Activated CD8-positive, alpha-beta memory T cell treated with anti-CD3 and anti-CD28 coated beads, Interleukin-2, amount 10 ng/mL, durations not matched to agents 7 days and 5 days (primary cell): ENCODE measurements at regions not wholly inside any gene's neighbourhood (a gene's known extent, or its start where the extent isn't known, plus 50 kb on each side); places are given as distances from the start of the nearest gene placed in this dataset.

Experiments
- ATAC-seq: fragments of 150-1000 bp; cut with Tn5 transposase; one replicate; pipeline ENCODE4 v1.10.0; 2021; ENCODE audit warnings: moderate library complexity
- CTCF ChIA-PET: fragments of 350-600 bp; sonication (Branson Sonifier 250); formaldehyde crosslinking; loops from one replicate; lab custom pipeline; 2021; ENCODE audit warnings: antibody characterized with exemption; lab: Charles Lee
- DNase-seq: peaks from one replicate; pipeline ENCODE4 v3.0.0-alpha.2; 2020
- H3K27ac Mint-ChIP-seq: one replicate; pipeline ENCODE4 v1.8.0; 2021; ENCODE audit warnings: mild to moderate bottlenecking, mixed read lengths
- H3K27me3 Mint-ChIP-seq: one replicate; pipeline ENCODE4 v1.8.0; 2021; ENCODE audit warnings: mixed read lengths
- H3K36me3 Mint-ChIP-seq: one replicate; pipeline ENCODE4 v1.8.0; 2021; ENCODE audit warnings: mild to moderate bottlenecking, mixed read lengths
- H3K4me1 Mint-ChIP-seq: one replicate; pipeline ENCODE4 v1.8.0; 2021; ENCODE audit warnings: mixed read lengths
- H3K4me3 Mint-ChIP-seq: one replicate; pipeline ENCODE4 v1.8.0; 2021; ENCODE audit warnings: mild to moderate bottlenecking, moderate library complexity, mixed read lengths
- H3K9me3 Mint-ChIP-seq: one replicate; pipeline ENCODE4 v1.8.0; 2022; ENCODE audit warnings: low read depth, mixed read lengths

DNA sequence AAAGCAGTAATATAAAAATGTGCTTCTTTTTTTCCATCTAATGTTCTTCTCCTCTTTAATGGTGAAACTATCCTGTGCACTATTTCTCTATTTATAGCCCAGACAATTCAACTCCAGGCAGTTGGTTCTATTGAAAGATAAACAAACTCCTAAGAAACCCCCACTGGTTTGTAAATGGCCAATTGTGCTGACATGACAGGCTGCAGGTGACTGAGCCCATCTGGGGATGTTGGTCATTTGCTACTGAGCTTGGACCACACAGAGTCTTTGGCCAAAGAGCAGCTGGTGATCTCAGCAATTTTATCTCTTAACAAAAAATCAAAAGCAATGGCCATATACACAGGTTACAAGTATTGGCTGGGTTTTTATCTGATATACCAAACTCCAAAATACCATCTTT is 631.8 kb upstream of the CELF2 start:
- Mint-ChIP-seq H3K4me3 (no peak overlapping the region), H3K9me3 (no peaks in the 10 kb centered on the region), H3K27me3 (no peaks in the 10 kb centered on the region), H3K4me1 (no peaks in the 10 kb centered on the region), H3K27ac (no peak overlapping the region), H3K36me3 (no peaks in the 10 kb centered on the region)
- CTCF ChIA-PET = no interaction called here
- no peak for ATAC-seq
- DNase-seq = no peak

DNA sequence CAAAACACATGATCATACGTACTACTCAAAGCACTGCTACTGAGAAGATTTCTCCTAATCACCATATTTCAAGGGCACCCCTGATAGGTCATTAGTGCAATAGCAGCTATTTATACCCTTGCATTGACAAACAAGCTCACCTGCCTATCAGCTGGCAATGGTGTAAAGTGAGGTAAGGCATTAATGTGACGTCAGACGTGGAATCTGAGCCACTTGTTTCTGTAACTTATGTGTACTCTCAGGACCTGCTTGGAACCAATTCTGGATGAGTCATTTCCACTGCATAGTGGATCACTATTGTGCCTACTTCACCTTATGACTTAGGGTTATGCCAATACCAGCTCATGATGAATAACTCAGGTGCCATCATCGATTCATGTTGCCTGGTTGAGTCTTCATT is 628.5 kb upstream of the CELF2 start:
- H3K27ac Mint-ChIP-seq = no peak overlapping the region
- H3K4me1 Mint-ChIP-seq = no peaks in the 10 kb centered on the region
- no peaks in the 10 kb centered on the region for H3K36me3 Mint-ChIP-seq
- ATAC-seq = no peak
- H3K4me3 Mint-ChIP-seq = no peak overlapping the region
- CTCF ChIA-PET = no interaction called here
- no peaks in the 10 kb centered on the region for H3K27me3 Mint-ChIP-seq
- H3K9me3 Mint-ChIP-seq = no peaks in the 10 kb centered on the region
- no peak for DNase-seq

DNA sequence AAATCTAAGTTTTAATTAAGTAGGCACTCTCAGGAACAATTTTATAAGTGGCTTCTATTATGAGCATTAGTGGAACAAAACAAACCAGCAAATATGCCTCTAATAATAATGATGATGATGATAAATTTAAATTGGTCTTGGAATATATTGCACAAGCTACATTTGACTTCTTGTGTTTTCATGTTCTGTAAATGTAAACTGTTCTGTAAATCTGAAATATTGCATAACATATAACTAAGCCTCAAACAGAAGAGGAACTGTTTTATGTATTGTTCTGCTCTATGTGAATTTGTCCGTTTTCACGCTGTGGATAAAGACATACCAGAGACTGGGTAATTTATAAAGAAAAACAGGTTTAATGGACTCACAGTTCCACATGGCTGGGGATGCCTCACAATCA is 625.2 kb upstream of the CELF2 start:
- no peak for ATAC-seq

DNA sequence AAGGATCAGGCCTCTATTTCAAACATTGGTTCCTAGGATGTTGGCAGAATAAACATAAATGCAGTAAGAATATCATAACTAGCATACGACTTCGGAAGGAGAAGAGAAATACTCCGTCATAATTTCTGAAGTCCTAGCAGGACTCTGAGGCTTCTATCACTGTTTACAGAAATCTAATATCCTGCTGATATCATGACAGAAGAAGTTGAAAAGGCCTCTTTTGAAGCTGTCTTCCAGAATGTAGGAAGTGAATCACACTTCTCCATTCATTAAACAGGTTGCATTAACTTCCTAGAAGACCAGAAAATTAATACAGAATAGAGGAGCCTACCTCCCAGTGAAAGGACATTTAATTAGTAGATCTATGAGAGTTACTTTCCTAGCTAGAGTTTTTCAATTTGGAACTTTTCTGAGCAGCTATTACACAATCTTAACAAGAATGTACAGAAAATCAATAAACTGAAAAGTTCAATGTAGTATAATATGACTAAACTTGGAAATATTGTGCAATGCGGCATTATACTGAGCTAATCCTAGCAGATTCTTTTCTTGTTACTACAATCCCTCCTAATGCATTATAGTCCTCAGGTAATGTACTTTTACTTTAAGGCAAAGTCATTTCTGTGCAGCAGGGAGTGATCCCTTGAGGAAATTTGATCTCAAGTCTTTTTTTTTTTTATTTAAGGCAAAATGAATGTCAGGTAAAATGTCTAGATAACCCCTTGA is 622.6 kb upstream of the CELF2 start:
- Mint-ChIP-seq H3K9me3 (no peaks in the 10 kb centered on the region), H3K27me3 (no peaks in the 10 kb centered on the region), H3K4me3 (no peak overlapping the region), H3K27ac (no peak overlapping the region), H3K4me1 (no peaks in the 10 kb centered on the region), H3K36me3 (no peaks in the 10 kb centered on the region)
- DNase-seq (no peak), ATAC-seq (no peak)
- CTCF ChIA-PET = no interaction called here

More for the DNA sequence above, 625.2 kb upstream of the CELF2 start:
- H3K4me1 Mint-ChIP-seq = no peaks in the 10 kb centered on the region
- CTCF ChIA-PET = no interaction called here
- no peak overlapping the region for H3K27ac Mint-ChIP-seq
- no peak for DNase-seq
- no peaks in the 10 kb centered on the region for H3K36me3 Mint-ChIP-seq
- no peaks in the 10 kb centered on the region for H3K27me3 Mint-ChIP-seq
- H3K4me3 Mint-ChIP-seq = no peak overlapping the region
- H3K9me3 Mint-ChIP-seq = no peaks in the 10 kb centered on the region

DNA sequence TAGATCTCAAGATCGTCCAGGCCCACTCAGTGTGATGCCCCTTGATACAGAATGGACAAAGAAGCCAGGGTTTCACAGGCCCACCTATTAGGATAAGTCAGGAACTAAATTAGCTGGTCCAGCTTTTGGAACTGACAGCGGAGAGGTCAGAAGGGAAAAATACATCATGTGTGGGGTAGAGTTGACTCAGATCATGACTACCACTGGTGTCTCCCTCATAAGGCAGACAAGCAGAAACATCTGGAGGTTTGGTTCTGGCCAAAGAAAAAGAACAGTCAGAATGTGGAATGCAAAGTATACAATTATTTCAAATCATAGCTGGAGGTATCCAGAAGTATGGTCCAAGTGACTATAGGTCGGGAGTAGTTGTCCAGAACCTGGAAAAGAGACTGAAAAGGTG is 621.1 kb upstream of the CELF2 start:
- ATAC-seq = no peak
- Mint-ChIP-seq H3K4me3 (no peak overlapping the region), H3K36me3 (no peaks in the 10 kb centered on the region), H3K9me3 (no peaks in the 10 kb centered on the region), H3K27ac (no peak overlapping the region), H3K27me3 (no peaks in the 10 kb centered on the region), H3K4me1 (no peaks in the 10 kb centered on the region)
- DNase-seq = no peak
- CTCF ChIA-PET = no interaction called here

DNA sequence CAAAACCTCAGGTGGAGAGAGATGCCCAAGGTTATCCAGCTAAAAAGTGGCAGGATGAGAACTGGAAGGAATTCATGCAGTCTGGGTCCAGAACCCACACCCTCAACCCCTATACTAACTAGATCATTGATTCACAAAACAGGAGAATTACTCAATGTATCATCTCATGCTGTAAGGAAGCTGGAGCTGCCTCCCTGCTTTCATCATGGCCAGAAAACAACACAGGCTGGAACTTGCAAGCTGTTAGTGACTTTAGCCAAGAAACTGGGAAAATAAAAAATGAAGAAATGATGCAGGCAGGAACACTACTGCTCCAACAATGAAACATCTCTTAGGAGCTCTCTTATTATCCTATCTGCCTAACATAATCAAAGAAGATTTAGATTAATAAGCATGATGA is 619.8 kb upstream of the CELF2 start:
- no peak for DNase-seq
- H3K27me3 Mint-ChIP-seq = no peaks in the 10 kb centered on the region
- H3K4me1 Mint-ChIP-seq = no peaks in the 10 kb centered on the region
- H3K9me3 Mint-ChIP-seq = no peaks in the 10 kb centered on the region
- no peak overlapping the region for H3K27ac Mint-ChIP-seq
- H3K36me3 Mint-ChIP-seq = no peaks in the 10 kb centered on the region
- CTCF ChIA-PET = no interaction called here
- H3K4me3 Mint-ChIP-seq = no peak overlapping the region
- no peak for ATAC-seq

DNA sequence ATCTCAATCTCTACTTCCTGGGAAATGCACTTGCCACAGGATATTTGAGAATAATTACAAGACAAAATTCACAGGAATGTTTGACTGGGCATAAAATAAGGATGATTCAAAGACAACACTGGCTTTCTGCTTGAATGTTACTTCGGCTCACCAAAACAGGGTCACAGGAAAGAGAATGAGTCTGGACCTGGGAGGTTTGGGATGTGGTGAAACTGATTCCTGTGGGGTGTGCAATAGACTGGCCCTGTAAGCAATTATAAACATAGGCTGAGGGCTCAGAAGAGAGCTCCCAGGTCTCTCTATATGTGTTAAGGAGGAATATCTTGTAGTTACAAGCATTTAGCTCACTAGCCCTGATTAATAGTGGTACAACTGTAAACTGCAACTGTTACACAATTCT is 613.9 kb upstream of the CELF2 start:
- Mint-ChIP-seq H3K36me3 (no peaks in the 10 kb centered on the region), H3K4me3 (no peak overlapping the region), H3K27me3 (no peaks in the 10 kb centered on the region), H3K9me3 (no peaks in the 10 kb centered on the region), H3K4me1 (no peaks in the 10 kb centered on the region), H3K27ac (no peak overlapping the region)
- ATAC-seq (no peak), DNase-seq (no peak)
- CTCF ChIA-PET = no interaction called here

DNA sequence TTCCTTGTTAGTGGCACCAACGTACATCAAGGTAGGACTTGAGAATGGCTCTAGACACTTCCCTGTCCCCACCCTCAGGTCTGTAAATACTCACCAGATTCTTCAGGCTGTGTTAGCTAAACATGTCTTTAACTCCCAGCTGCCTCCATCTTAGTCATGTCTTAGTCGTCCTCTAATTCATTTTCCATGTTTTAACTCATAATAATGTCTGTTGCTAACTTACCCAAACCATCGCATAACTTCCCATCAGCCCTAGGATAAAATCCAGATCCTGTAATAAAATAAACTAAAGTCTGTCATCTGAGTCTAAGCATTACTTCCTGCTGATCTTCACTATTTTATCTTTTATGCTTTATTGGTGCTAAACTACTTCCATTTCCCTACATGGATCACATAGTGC is 600.0 kb upstream of the CELF2 start:
- ATAC-seq = no peak
- H3K27ac Mint-ChIP-seq = no peak overlapping the region
- CTCF ChIA-PET = no interaction called here
- peaks cover 2% of the 10 kb centered on the region for H3K9me3 Mint-ChIP-seq
- H3K4me3 Mint-ChIP-seq = no peak overlapping the region
- no peaks in the 10 kb centered on the region for H3K36me3 Mint-ChIP-seq
- H3K4me1 Mint-ChIP-seq = peaks cover 8% of the 10 kb centered on the region
- H3K27me3 Mint-ChIP-seq = no peaks in the 10 kb centered on the region
- DNase-seq = no peak

DNA sequence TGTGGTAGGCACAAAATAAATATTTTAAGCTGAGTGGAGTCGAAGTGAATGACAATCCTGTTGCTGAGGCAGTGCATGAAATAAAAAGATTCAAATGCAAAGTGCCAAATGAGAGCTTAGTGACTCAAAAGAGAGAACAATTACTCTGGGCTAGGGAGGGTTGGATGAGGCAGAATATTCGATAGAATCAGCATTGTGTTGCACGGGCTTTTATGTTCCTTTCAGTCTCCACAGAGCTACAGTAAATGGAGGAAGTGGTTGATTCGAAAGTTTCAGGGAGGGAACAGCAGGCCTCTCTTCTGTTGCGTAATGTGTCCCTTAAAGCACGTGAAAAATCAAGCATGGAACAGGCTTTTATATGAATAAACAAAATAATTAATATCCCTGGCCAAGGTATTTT is 599.3 kb upstream of the CELF2 start:
- no peak for DNase-seq
- CTCF ChIA-PET = no interaction called here
- no peaks in the 10 kb centered on the region for H3K36me3 Mint-ChIP-seq
- no peak overlapping the region for H3K27ac Mint-ChIP-seq
- H3K9me3 Mint-ChIP-seq = peaks cover 2% of the 10 kb centered on the region
- peaks cover 8% of the 10 kb centered on the region for H3K4me1 Mint-ChIP-seq
- H3K27me3 Mint-ChIP-seq = no peaks in the 10 kb centered on the region
- no peak overlapping the region for H3K4me3 Mint-ChIP-seq
- peak; percentile 42 for ATAC-seq

DNA sequence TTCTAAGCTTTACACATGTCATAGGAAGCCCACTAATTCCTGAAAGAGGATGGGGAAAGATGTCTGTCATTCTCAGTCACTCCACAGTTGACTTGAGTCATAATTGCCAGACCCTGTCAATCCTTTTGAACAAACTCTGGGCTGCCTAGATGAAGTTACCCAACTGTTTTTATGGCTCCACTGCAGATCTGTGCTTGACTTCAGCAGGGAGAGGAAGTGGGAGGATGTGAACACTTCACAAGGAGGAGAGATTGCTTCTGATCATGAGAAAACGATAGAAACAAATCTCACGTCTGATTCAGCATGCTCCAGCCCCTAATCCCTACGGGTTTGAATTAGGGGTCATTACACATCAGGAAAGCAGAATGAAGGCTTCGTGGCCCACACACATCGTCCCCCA is 596.6 kb upstream of the CELF2 start:
- ATAC-seq (no peak), DNase-seq (no peak)
- H3K36me3 Mint-ChIP-seq = no peaks in the 10 kb centered on the region
- CTCF ChIA-PET = no interaction called here
- no peak overlapping the region for H3K27ac Mint-ChIP-seq
- no peaks in the 10 kb centered on the region for H3K27me3 Mint-ChIP-seq
- H3K4me1 Mint-ChIP-seq = peaks cover 8% of the 10 kb centered on the region
- peaks cover 2% of the 10 kb centered on the region for H3K9me3 Mint-ChIP-seq
- no peak overlapping the region for H3K4me3 Mint-ChIP-seq

DNA sequence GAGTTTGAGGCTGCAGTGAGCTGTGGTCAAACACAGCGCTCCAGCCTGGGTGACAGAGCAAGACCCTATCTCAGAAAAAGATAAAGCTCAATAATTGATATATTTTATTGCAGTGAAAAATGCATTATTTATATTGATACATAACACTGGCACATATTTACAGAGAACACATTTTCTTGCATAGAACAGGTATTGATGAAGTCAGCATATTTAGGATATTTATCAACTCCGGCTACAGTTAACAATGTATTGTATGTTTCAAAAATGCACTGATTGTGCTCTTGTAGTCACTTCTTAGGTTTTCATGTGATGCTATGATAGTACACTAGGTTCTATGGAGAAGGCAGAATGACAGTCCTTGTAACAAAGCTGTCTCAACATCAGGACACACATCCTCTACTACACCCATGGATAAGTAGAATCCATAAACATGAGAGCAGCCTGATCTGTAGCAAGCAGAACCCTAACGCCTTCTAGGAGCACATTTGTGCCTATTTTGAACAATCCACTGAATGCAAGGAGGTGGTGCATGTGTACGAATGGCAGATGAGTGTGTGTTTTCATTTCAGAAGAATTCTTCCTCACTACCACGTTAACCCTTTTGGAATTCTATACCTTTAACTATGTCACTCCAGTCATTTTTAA is 586.1 kb upstream of the CELF2 start:
- CTCF ChIA-PET = no interaction called here
- no peaks in the 10 kb centered on the region for H3K4me1 Mint-ChIP-seq
- H3K27ac Mint-ChIP-seq = no peak overlapping the region
- no peak overlapping the region for H3K4me3 Mint-ChIP-seq
- DNase-seq = no peak
- H3K9me3 Mint-ChIP-seq = no peaks in the 10 kb centered on the region
- H3K27me3 Mint-ChIP-seq = no peaks in the 10 kb centered on the region
- H3K36me3 Mint-ChIP-seq = no peaks in the 10 kb centered on the region
- no peak for ATAC-seq

DNA sequence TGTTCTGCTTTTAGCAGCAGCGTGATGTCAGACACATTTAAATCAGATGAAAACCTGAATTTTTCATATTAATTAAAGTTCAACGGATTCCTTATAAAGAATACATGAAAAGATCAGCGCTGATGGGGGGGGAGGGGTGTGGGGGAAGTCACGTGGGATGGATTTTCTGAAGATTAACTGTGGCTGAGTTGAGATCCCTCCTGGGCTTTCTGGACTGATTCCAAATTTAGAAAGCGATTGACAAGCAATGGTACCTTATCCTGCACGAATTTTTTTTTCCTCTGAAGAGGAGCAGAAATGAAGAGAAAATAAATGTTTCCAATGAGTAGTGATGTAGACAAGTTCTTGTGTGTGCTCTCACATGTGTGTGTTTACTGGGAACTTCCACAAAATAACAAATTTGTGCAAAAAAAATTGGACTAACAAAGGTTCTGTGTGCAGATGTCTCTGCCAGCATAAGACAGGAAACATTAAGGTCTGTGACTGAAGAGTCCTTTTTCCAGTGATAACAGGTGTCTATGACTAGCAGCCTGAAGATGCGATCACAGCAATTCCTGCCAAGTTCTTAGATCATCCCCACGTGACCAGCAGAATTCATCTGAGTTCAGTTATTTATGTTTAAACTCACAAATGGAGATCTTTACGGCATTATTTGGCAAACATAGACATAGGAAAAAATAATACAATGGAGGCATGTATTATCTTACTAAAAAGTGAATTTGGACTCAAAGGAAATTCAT is 585.2 kb upstream of the CELF2 start:
- H3K4me1 Mint-ChIP-seq = no peaks in the 10 kb centered on the region
- no peak overlapping the region for H3K4me3 Mint-ChIP-seq
- H3K27me3 Mint-ChIP-seq = no peaks in the 10 kb centered on the region
- DNase-seq = no peak
- H3K27ac Mint-ChIP-seq = no peak overlapping the region
- no peaks in the 10 kb centered on the region for H3K9me3 Mint-ChIP-seq
- CTCF ChIA-PET = no interaction called here
- no peak for ATAC-seq
- H3K36me3 Mint-ChIP-seq = no peaks in the 10 kb centered on the region

DNA sequence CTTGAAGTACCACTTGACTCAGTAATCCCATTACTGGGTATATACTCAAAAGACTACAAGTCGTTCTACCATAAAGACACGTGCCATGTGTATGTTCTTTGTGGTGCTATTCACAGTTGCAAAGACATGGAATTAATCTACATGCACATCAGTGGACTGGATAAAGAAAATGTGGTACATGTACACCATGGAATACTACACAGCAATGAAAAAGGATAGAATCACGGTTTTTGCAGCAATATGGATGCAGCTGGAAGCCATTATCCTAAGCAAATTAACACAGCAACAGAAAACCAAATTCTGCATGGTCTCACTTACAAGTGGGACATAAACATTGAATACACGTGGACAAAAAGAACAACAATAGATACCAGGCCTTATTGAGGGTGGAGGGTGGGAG is 583.4 kb upstream of the CELF2 start:
- Mint-ChIP-seq H3K36me3 (no peaks in the 10 kb centered on the region), H3K27me3 (no peaks in the 10 kb centered on the region), H3K9me3 (no peaks in the 10 kb centered on the region), H3K4me3 (no peak overlapping the region), H3K4me1 (no peaks in the 10 kb centered on the region), H3K27ac (no peak overlapping the region)
- CTCF ChIA-PET = no interaction called here
- no peak for ATAC-seq
- no peak for DNase-seq

DNA sequence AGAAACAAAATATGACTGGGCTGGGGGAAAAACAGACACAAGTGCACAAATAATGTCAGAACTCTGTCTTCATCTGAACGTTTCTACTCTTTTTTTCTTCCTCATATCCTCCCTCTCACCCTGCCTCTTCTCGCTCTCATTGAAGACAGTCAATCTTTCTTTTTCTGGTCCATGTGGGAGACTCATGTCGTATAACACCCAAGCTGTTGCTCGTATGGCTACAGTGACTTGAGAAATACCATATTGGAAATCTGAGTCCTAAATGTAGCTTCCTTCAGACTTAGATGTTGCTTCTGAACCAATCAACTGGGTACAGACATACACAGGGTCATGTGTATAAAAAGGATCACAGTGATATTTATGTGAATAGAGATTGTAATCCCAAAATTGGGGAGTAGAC is 579.8 kb upstream of the CELF2 start:
- no peak for DNase-seq
- no peaks in the 10 kb centered on the region for H3K27me3 Mint-ChIP-seq
- H3K27ac Mint-ChIP-seq = no peak overlapping the region
- H3K4me1 Mint-ChIP-seq = no peaks in the 10 kb centered on the region
- no peak for ATAC-seq
- H3K4me3 Mint-ChIP-seq = no peak overlapping the region
- CTCF ChIA-PET = no interaction called here
- H3K36me3 Mint-ChIP-seq = no peaks in the 10 kb centered on the region
- H3K9me3 Mint-ChIP-seq = no peaks in the 10 kb centered on the region
